Stomach (tissue), 8 donors: ENCODE measurements at regions not wholly inside any gene's neighbourhood (a gene's known extent, or its start where the extent isn't known, plus 50 kb on each side); places are given as distances from the start of the nearest gene placed in this dataset.
"Not testable (repeated sequence)": the region's sequence is repeated elsewhere in the genome, so short reads cannot be mapped to it uniquely, and the experiment has no call there.

Experiments used
- DNase-seq, 2 donors: peaks; one replicate each; pipeline versions ENCODE4 v3.0.0 to v3.0.0-alpha.2; 2013 to 2019
- H3K27ac ChIP-seq, 5 donors: fragments of 200-600 bp in 4 of 5; sonication (generic) in 4 of 5; one replicate each; pipeline ENCODE4 v1.5.1; 2013 to 2019; ENCODE audit warnings: mild to moderate bottlenecking in 1 of 5, moderate library complexity in 1 of 5
- H3K27me3 ChIP-seq, 3 donors: fragments of 200-600 bp; sonication (generic); one replicate each; pipeline ENCODE4 v1.5.1; 2017 to 2019; ENCODE audit warnings: mixed run types in 1 of 3
- H3K36me3 ChIP-seq, 4 donors: fragments of 200-600 bp; sonication (generic); 1 replicate in 3 of 4; 2 replicates in 1 of 4; pipeline ENCODE4 v1.5.1; 2016 to 2019
- H3K4me1 ChIP-seq, 4 donors: fragments of 200-600 bp; sonication (generic); one replicate each; pipeline ENCODE4 v1.5.1; 2016 to 2019
- H3K4me3 ChIP-seq, 4 donors: fragments of 200-600 bp; sonication (generic) in 3 of 4; one replicate each; pipeline ENCODE4 v1.5.1; 2016 to 2019; ENCODE audit warnings: mild to moderate bottlenecking in 1 of 4
- H3K9me3 ChIP-seq, 4 donors: fragments of 200-600 bp; sonication (generic); one replicate each; pipeline ENCODE4 v1.5.1; 2016 to 2019
- EP300 ChIP-seq: sonication (generic); formaldehyde crosslinking; IDR thresholded peaks from one replicate; pipeline ENCODE4 v1.6.1; 2017; ENCODE audit warnings: antibody characterized with exemption
- POLR2A ChIP-seq, 4 donors: fragments of 450-650 bp; IDR thresholded peaks; one replicate each; pipeline ENCODE4 v1.6.1; 2016; ENCODE audit warnings: antibody characterized with exemption in 4 of 4, control low read depth in 2 of 4, mild to moderate bottlenecking in 1 of 4, moderate library complexity in 1 of 4
- POLR2AphosphoS5 ChIP-seq, 3 donors: sonication (generic); formaldehyde crosslinking; IDR thresholded peaks; one replicate each; pipeline ENCODE4 v1.6.1; 2016; ENCODE audit warnings: antibody characterized with exemption in 3 of 3
- WGBS, 5 donors: extraction: QIAGEN DNeasy Blood & Tissue Kit in 3 of 5; methylation state at CpG; one replicate each; pipeline versions ENCODE4 v1.1.5 to v1.1.7; 2013 to 2018; 5-methylcytosine and 5-hydroxymethylcytosine counted together
- intact Hi-C: fragments of 100-400 bp; cut with DNase I; formaldehyde crosslinking; loops from one replicate; pipeline ENCODE4 v1.15.1; 2023; ENCODE audit warnings: low total_unique reads
- TF ChIP-seq, protein P1 (sequence below), 7 experiments: fragments of 450-650 bp in 4 of 7; fragments of 200-600 bp in 3 of 7; sonication (generic) in 3 of 7; IDR thresholded peaks; one replicate each; pipeline ENCODE4 v1.5.1; 2016 to 2019; ENCODE audit warnings: antibody characterized with exemption in 7 of 7, control low read depth in 2 of 7, mild to moderate bottlenecking in 1 of 7
- donor health status: healthy with polysubstance abuse.
- donor health status: Bipolar disorder and iron deficiency.
- donor health status: healthy.

DNA sequence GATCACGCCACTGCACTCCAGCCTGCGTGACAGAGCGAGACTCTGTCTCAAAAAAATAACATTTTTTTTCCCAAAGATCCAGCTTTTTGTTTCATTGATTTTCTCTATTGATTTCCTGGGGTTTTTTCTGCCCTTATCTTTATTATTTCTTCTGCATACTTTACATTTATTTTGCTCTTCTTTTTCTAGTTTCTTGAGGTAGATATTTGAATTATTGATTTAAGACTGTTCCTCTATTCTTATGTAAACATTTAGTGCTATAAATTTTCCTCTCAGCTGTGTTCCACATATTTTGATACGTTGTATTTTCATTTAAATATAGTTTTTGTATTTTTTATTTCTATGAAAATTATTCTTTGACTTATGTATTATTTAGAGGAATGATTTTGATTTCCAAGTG, 89.8 kb downstream of the TEX51 start:
- intact Hi-C loops, result no loop called here
- DNase-seq, result no peak
- Histone ChIP-seq H3K27ac (no peak overlapping the region), H3K27me3 (peaks cover 0 to 6% (median 0%) of the 10 kb centered on the region in 3 donors), H3K9me3 (no peaks in the 10 kb centered on the region), H3K4me3 (no peak overlapping the region), H3K4me1 (peaks cover 0 to 5% (median 0%) of the 10 kb centered on the region in 4 donors), H3K36me3 (no peaks in the 10 kb centered on the region)
- 59 to 75% (median 65%) methylated on average over 4 of the region's 4 CpGs for WGBS, 5 donors
- TF ChIP-seq POLR2A (IDR thresholded peaks at IDR 0.05) (no peak), POLR2AphosphoS5 (IDR thresholded peaks at IDR 0.05) (no peak), EP300 (no peak)
- TF ChIP-seq, protein P1, sequence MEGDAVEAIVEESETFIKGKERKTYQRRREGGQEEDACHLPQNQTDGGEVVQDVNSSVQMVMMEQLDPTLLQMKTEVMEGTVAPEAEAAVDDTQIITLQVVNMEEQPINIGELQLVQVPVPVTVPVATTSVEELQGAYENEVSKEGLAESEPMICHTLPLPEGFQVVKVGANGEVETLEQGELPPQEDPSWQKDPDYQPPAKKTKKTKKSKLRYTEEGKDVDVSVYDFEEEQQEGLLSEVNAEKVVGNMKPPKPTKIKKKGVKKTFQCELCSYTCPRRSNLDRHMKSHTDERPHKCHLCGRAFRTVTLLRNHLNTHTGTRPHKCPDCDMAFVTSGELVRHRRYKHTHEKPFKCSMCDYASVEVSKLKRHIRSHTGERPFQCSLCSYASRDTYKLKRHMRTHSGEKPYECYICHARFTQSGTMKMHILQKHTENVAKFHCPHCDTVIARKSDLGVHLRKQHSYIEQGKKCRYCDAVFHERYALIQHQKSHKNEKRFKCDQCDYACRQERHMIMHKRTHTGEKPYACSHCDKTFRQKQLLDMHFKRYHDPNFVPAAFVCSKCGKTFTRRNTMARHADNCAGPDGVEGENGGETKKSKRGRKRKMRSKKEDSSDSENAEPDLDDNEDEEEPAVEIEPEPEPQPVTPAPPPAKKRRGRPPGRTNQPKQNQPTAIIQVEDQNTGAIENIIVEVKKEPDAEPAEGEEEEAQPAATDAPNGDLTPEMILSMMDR (IDR thresholded peaks at IDR 0.05), result no peak

DNA sequence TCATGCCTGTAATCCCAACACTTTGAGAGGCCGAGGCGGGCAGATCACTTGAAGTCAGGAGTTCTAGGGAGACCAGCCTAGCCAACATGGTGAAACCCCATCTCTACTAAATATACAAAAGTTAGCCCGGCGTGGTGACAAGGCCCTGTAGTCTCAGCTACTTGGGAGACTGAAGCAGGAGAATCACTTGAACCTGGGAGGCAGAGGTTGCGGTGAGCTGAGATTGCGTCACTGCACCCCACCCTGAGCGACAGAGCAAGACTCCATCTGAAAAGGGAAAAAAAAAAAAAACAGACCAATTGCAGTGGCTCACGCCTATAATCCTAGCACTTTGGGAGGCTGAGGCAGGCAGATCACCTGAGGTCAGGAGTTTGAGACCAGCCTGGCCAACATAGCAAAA, 90.4 kb downstream of the TEX51 start:
- H3K4me3 ChIP-seq, H3K4me1 ChIP-seq, DNase-seq, H3K27me3 ChIP-seq, H3K36me3 ChIP-seq, H3K27ac ChIP-seq, H3K9me3 ChIP-seq, intact Hi-C loops: not testable (repeated sequence)
- 93 to 97% (median 95%) methylated on average over 8 of the region's 8 CpGs for WGBS, 5 donors

DNA sequence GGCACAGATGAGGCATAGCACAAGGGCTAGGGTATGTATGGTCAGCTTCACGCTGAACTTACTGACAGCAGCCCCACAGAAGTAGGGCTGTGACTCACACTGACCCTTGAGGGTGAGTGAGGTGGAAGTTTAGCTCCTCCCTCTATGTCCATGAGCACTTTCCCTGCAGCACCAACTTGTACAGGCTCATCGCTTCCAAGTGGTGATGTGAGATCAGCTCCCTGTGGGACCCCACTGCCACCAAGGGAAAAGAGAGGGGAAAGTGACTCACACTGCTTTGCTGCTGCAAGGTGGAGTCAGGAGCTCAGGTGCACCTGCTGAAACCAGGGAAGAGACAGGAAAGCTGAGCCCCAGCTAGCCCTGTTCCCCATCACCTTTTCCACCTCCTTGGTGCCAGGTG, 91.5 kb downstream of the TEX51 start:
- Histone ChIP-seq H3K9me3 (no peaks in the 10 kb centered on the region), H3K27me3 (peaks cover 0 to 6% (median 0%) of the 10 kb centered on the region in 3 donors), H3K4me3 (no peak overlapping the region), H3K27ac (no peak overlapping the region), H3K4me1 (peaks cover 0 to 5% (median 0%) of the 10 kb centered on the region in 4 donors), H3K36me3 (no peaks in the 10 kb centered on the region)
- WGBS, 5 donors, result 63 to 86% (median 75%) methylated on average over 2 of the region's 2 CpGs
- no peak for DNase-seq
- intact Hi-C loops, result no loop called here
- TF ChIP-seq, protein P1 (IDR thresholded peaks at IDR 0.05), result no peak
- TF ChIP-seq POLR2A (IDR thresholded peaks at IDR 0.05), result no peak
- no peak for TF ChIP-seq POLR2AphosphoS5 (IDR thresholded peaks at IDR 0.05)
- no peak for TF ChIP-seq EP300

DNA sequence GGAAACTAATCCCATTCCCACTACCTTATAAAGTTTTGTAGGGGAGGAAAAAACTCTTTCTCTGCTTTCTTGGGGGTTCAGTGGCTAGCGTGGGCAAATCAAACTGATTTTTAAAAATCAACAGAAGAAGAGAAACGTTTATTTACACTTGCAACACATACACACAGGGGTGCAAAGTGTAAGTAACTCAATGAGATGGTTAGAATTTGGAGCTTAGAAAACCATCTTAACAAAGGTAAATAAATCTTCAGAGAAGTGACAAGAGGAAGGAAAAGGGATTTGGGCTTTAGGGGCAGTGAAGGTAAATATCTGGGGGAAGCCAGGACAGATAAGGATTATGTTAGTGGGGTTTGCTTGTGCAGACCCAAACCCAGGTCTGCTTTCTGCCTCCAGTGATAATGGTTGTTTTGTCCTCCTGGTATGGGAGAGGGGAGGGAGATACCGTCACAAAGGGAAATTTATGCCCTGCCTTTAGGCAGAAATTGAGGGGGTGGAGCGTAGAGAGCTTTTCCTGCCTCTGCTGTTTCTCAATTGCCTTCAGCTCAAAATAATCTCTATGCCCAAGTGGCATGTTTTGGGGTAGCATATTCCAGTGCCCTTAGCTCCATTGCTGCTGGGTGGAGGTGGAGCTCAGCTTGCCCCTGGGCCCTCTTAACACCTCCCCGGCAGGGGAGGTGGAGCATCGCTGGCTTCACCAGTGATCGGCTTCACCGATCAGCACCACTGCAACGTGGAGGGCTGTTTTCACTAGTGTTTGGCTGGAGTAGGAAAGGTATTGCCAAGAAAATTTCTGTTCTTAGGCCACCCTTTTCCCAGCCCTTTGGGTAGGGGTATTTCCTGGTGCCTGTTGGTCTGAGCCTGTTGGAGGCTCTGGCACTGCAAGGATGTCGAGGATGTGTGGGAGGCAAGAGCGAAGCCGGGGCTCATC, 92.2 kb downstream of the TEX51 start:
- WGBS, 5 donors, result 60 to 67% (median 63%) methylated on average over 12 of the region's 12 CpGs
- Histone ChIP-seq H3K36me3 (no peaks in the 10 kb centered on the region), H3K4me3 (no peak overlapping the region), H3K27ac (no peak overlapping the region), H3K27me3 (peaks cover 0 to 6% (median 0%) of the 10 kb centered on the region in 3 donors), H3K9me3 (no peaks in the 10 kb centered on the region), H3K4me1 (peaks cover 0 to 5% (median 1%) of the 10 kb centered on the region in 4 donors)
- intact Hi-C loops, result no loop called here
- TF ChIP-seq POLR2AphosphoS5 (IDR thresholded peaks at IDR 0.05), result no peak
- TF ChIP-seq, protein P1 (IDR thresholded peaks at IDR 0.05), result no peak
- TF ChIP-seq EP300, result no peak
- no peak for TF ChIP-seq POLR2A (IDR thresholded peaks at IDR 0.05)
- DNase-seq, result no peak

DNA sequence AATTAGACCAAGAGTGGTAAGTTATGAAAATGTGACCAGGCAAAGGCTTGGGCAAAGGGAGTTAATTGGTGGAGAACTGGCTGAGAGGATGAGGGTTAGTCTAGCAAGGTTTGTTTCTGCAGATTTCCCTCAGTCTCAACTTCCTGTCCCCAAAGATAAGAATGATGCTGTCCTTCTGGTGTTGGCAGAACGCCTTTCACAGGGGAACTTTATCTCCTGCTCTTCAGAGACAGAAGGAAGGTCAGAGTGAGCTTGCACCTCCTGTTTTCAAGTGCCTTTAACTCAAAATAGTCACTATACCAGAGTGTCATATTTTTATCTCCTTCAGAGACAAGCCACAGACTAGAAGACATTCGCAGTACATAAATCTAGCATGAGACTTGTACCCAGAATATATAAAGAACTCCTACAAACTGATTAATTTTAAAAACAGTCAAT, 95.7 kb downstream of the TEX51 start:
- 59 to 78% (median 73%) methylated on average over 2 of the region's 2 CpGs for WGBS, 5 donors

More for the DNA sequence above, 95.7 kb downstream of the TEX51 start:
- DNase-seq, result no peak
- Histone ChIP-seq H3K27ac (no peak overlapping the region), H3K9me3 (no peaks in the 10 kb centered on the region), H3K27me3 (peaks cover 0 to 6% (median 0%) of the 10 kb centered on the region in 3 donors), H3K36me3 (no peaks in the 10 kb centered on the region), H3K4me3 (no peak overlapping the region), H3K4me1 (peaks cover 0 to 15% (median 5%) of the 10 kb centered on the region in 4 donors)
- TF ChIP-seq EP300, result no peak
- no peak for TF ChIP-seq POLR2A (IDR thresholded peaks at IDR 0.05)
- TF ChIP-seq, protein P1 (IDR thresholded peaks at IDR 0.05), result no peak
- no peak for TF ChIP-seq POLR2AphosphoS5 (IDR thresholded peaks at IDR 0.05)
- intact Hi-C loops, result no loop called here
